D341Med (cell line): ENCODE measurements at regions not wholly inside any gene's neighbourhood (a gene's known extent, or its start where the extent isn't known, plus 50 kb on each side); places are given as distances from the start of the nearest gene placed in this dataset.

ENCODE experiments used
- DNase-seq: peaks from one replicate; pipeline ENCODE4 v3.0.0; 2012; ENCODE audit warnings: low spot score

DNA sequence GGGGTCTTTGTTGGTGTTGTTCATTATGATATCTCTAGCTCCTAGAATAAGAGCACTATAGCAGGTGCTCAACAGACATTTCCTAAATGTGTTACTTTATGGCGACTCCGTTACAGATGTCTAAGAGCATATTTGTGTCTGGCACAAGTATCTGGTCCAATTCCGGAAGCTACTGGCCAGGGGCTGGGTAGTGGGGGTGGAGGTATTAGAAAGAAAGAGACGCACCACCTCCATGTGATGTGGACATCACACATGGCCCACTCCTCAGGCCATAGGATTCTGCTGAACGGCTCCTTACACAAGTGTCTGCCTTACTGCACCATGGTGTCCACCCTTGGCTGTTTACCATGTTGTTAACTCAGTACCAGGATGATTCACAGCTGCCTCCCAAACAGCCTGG lies 296.8 kb upstream of the MKI67 start:
- no peak for DNase-seq

GRCh38 chr10:128429321-128429720 lies 303.1 kb upstream of the MKI67 start:
- no peak for DNase-seq

GRCh38 chr10:128429835-128430513 lies 303.8 kb upstream of the MKI67 start:
- DNase-seq: no peak

DNA sequence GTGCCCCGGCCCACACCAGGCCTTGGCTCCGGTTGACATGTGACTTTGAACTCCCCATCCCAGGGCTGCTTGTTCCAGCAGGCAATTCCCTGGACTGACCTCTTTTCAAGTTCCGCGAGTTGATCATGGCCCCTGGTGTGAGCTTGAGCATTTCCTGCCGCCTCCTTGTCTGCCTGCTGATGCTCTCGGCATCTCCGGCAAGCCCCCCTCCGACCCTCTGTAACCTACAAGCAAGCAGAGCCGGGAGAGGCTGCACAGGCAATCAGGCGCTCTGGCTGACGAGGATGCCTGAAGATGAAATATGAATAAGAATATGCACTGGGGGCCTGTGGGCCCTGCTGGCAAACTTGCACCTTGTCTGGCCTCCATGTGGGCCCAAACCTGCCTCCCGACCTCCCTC lies 304.9 kb upstream of the MKI67 start:
- DNase-seq: no peak

DNA sequence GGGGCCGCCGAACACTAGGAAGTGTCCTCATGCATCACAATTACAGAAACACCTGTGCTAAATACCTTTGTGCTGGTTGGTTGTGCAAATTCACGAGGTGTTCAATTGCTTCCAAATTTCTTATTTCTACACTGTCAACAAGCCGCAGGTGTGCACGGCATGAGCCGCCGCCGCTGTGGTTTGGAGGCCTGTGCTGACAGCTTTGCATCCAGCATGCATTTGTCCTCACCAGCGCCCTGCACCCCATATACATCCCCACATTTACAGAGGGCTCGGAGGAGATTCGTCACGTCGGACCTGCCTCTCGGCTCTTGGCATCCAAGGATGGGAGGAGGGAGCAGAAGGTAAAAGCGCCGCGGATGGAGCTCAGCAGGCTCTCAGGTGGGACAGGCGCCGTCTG lies 305.3 kb upstream of the MKI67 start:
- no peak for DNase-seq

DNA sequence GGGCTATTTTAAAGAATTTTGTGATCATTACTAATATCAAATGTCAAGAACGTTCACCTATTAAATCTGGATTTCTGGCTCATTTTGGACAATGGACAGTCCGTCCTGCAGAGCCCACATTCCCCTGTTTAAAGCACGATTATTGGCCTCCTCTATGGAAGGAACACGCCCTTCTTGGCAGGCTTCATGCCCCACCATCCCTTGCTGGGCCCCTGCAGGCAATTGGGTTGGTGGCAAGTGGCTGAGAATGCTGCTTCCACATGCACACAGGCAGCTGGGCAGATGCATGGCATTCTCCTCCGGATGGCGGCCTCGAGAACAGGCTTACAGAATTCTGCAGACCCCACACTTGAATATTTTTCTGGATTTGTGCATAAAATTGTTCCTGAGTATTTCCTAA lies 305.8 kb upstream of the MKI67 start:
- DNase-seq: no peak

DNA sequence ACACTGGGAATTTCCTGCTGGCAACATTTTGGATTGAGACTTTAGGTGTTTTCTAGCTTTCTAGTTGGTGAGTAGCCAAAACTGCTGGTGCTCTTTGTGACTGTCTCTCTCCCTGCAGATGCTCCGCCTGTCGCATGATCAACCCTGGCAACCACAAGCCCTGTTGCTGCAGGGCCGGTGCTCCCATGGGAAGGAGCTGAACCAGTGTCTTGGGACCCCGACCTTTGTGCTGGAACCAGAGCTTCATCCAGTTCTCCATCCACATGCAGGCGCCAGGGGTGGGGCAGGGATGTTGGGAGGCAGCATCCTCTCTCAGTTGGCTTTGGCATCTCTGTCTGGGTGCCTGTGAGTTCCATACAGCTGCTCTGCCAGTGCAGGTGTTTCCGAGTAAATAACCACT lies 306.2 kb upstream of the MKI67 start:
- no peak for DNase-seq

DNA sequence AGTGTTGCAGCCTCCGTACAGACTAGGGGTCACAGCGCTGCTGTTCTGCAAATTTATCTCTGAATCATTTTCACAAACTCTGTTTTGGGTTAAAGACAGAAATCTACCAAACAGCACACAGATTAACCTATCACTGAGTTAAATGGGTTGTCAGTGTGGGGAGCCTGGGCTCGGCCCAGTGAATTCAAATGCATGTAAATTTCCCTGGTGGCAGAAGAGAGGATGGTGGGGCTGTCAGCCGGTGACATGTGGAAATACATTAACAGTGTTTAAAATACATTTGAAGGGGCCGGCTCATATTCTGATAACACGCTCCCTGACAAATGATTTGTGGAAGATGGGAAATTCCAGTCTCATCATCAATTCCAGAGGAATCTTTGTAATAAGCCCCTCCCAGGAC lies 309.6 kb upstream of the MKI67 start:
- no peak for DNase-seq

GRCh38 chr10:128437786-128438345 lies 311.6 kb upstream of the MKI67 start:
- DNase-seq: no peak

GRCh38 chr10:128438417-128439063 lies 312.3 kb upstream of the MKI67 start:
- no peak for DNase-seq

- no peak for DNase-seq
Measured at GRCh38 chr10:128440513-128441160, 314.4 kb upstream of the MKI67 start.

GRCh38 chr10:128443925-128444518 lies 317.8 kb upstream of the MKI67 start:
- no peak for DNase-seq

- DNase-seq: no peak
Measured at GRCh38 chr10:128448796-128449195, 322.6 kb upstream of the MKI67 start.

DNA sequence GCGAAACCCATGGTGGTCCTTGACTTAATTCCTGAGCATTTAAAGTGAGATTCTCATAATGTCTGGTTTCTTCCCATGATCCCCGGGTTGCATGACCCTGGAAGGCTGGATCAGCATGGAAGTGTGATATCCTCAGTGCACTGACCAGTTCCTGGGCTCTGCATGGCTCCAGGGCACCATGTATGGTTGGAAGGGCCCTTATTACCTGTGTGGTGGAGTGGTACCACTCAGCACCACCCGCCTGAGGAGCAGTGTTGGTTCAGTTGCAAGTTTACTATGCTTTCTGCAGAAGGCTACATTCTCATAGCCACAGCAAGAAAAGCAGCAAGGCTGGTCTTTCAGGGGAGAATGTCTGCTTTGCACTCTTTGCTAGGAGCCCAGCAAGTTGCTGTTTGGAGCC lies 325.7 kb upstream of the MKI67 start:
- DNase-seq: no peak

GRCh38 chr10:128456271-128456670 lies 330.0 kb upstream of the MKI67 start:
- no peak for DNase-seq

- no peak for DNase-seq
Measured at GRCh38 chr10:128457136-128457535, 330.9 kb upstream of the MKI67 start.

- DNase-seq: no peak
Measured at GRCh38 chr10:128461991-128462390, 335.8 kb upstream of the MKI67 start.

GRCh38 chr10:128462844-128463243 lies 336.6 kb upstream of the MKI67 start:
- DNase-seq: no peak

DNA sequence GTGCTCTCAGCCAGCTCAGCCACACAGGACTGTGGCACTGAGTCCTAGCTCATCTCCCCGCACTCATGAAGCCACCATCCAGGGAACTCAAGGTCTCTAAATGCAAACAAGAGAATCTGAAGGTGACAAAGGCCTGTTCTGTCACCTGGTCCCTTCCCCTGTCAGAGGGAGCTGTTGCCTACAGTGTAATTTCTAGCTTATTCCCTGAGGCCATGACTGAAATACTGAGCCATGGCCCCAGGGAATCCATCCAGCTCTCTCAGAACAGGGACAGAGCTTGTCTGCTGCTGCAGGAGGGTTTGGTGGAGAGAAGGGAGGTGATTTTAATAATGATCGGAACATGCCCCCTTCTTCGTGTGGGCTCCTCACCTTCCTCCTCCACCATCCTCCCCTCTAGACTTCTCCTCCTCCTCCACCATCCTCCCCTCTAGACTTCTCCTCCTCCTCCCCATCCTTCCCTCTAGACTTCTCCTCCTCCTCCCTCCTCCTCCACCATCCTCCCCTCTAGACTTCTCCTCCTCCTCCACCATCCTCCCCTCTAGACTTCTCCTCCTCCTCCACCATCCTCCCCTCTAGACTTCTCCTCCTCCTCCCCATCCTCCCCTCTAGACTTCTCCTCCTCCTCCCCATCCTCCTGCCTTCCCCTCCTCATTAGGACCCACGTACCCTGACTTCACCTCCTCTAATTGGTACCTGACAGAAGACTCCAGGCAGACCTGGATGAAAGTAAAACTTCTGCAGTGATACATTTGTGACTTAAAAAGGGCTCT lies 338.0 kb upstream of the MKI67 start:
- no peak for DNase-seq

- no peak for DNase-seq
Measured at GRCh38 chr10:128465697-128466096, 339.5 kb upstream of the MKI67 start.

DNA sequence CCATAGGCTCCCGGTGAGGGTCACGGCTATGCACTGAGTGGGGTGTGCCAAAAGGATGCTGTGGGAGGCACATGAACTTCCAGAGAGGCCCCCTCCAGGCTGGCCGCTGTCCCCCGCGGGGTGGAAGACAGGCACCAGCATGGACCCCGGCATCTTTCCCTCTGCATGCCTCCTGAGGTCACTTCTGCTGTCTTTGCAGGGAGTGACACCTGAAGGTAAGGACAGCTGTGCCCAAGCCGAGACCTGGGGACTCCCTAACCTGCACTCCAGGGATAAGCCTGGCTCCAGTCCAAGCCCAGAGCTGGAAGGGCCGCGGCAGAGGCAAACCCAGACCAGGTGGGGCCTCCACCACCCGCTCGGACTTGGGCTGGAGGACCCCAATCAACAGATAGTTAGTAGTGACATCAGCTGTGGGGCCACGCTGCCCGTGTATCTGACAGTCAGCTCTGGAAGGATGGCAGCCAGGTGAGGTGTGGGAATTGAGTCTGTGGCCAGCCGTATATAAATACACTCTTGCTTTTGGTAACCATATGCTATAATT lies 340.7 kb upstream of the MKI67 start:
- DNase-seq: no peak

DNA sequence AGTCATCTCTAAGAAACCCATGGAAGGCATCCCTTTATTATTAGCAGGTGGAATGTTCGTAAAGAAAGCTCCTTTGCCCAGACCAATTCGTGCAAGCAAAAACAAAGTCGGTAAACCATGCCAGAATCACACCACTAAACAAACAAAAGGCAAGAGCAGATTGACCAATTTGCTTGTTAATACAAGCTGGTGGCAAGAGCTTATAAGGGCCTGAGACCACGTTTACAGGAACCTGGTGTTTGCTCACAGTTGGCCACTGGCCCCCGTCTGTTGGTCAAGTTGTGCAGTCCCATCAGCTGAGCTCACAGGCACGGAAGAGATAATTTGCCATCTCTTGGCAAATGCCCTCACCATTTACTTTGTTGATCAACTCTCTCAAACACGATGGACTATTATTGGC lies 342.2 kb upstream of the MKI67 start:
- no peak for DNase-seq
